HL-60 (cell line): ENCODE measurements at regions not wholly inside any gene's neighbourhood (a gene's known extent, or its start where the extent isn't known, plus 50 kb on each side); places are given as distances from the start of the nearest gene placed in this dataset.

Source experiments
- DNase-seq, 2 experiments: peaks; one replicate each; pipeline ENCODE4 v3.0.0-alpha.2; 2010 to 2020; ENCODE audit warnings: low read depth in 1 of 2, low spot score in 1 of 2
- H3K27ac ChIP-seq: fragments of 250-450 bp; sonication (Bioruptor Pico); replicated peaks from 2 replicates; pipeline ENCODE4 v1.5.1; 2020; ENCODE audit warnings: mild to moderate bottlenecking, moderate library complexity
- H3K27me3 ChIP-seq: fragments of 250-450 bp; sonication (Bioruptor Pico); 2 replicates; pipeline ENCODE4 v1.5.1; 2021; ENCODE audit warnings: mild to moderate bottlenecking, moderate library complexity; ENCODE audit not compliant: insufficient read depth, poor library complexity, severe bottlenecking
- H3K4me3 ChIP-seq: replicated peaks from 2 replicates; pipeline ENCODE4 v1.5.1; 2011; ENCODE audit warnings: mild to moderate bottlenecking, control low read depth, low read length; ENCODE audit not compliant: insufficient read depth
- GABPA ChIP-seq: IDR thresholded peaks from 2 replicates; pipeline ENCODE4 v1.6.1; 2012; ENCODE audit warnings: low read depth
- POLR2AphosphoS5 ChIP-seq: IDR thresholded peaks from 2 replicates; pipeline ENCODE4 v1.6.1; 2012; ENCODE audit warnings: low read depth
- REST ChIP-seq: IDR thresholded peaks from 2 replicates; pipeline ENCODE4 v1.6.1; 2012; ENCODE audit warnings: low read depth; ENCODE audit not compliant: insufficient replicate concordance
- SPI1 ChIP-seq: IDR thresholded peaks from 2 replicates; pipeline ENCODE4 v1.6.1; 2012; ENCODE audit warnings: low read depth, mild to moderate bottlenecking, borderline replicate concordance
- TF ChIP-seq, protein P1 (sequence below): IDR thresholded peaks from one replicate; pipeline ENCODE4 v1.5.1; 2011; ENCODE audit warnings: low read length, control low read depth, inconsistent platforms; ENCODE audit not compliant: insufficient read depth

DNA sequence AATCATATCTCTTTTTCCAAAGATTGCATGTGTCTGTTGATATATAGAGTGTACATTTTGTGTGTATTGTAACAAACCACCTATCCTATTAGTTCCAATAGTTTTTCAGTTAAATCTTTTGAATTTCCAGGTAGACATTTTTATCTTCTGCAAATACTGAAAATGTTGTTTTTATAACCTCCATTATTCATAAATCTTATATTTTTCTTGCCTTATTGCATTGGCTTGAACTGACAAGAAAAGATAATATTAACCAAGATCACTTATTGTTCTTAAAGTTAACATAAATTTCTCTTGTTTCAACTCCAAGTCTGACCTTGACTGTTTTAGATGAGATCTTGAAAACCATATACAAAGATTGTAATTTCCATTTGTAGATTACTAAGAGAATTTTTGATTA lies 251.6 kb downstream of the IRX2 start:
- no peak for DNase-seq
- no peak overlapping the region for H3K27ac ChIP-seq
- no peak overlapping the region for H3K4me3 ChIP-seq
- no peak for TF ChIP-seq GABPA
- TF ChIP-seq POLR2AphosphoS5, result no peak
- no peak for TF ChIP-seq SPI1
- TF ChIP-seq REST, result no peak
- TF ChIP-seq, protein P1, sequence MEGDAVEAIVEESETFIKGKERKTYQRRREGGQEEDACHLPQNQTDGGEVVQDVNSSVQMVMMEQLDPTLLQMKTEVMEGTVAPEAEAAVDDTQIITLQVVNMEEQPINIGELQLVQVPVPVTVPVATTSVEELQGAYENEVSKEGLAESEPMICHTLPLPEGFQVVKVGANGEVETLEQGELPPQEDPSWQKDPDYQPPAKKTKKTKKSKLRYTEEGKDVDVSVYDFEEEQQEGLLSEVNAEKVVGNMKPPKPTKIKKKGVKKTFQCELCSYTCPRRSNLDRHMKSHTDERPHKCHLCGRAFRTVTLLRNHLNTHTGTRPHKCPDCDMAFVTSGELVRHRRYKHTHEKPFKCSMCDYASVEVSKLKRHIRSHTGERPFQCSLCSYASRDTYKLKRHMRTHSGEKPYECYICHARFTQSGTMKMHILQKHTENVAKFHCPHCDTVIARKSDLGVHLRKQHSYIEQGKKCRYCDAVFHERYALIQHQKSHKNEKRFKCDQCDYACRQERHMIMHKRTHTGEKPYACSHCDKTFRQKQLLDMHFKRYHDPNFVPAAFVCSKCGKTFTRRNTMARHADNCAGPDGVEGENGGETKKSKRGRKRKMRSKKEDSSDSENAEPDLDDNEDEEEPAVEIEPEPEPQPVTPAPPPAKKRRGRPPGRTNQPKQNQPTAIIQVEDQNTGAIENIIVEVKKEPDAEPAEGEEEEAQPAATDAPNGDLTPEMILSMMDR, result no peak
- no peaks in the 10 kb centered on the region for H3K27me3 ChIP-seq

- DNase-seq, result no peak
- TF ChIP-seq SPI1 (no peak), GABPA (no peak), POLR2AphosphoS5 (no peak), REST (no peak)
- TF ChIP-seq, protein P1, result no peak
- H3K27me3 ChIP-seq, result no peaks in the 10 kb centered on the region
- no peak overlapping the region for H3K4me3 ChIP-seq
- no peak overlapping the region for H3K27ac ChIP-seq
These were observed 254.6 kb downstream of the IRX2 start for GRCh38 chr5:2496891-2497290.

DNA sequence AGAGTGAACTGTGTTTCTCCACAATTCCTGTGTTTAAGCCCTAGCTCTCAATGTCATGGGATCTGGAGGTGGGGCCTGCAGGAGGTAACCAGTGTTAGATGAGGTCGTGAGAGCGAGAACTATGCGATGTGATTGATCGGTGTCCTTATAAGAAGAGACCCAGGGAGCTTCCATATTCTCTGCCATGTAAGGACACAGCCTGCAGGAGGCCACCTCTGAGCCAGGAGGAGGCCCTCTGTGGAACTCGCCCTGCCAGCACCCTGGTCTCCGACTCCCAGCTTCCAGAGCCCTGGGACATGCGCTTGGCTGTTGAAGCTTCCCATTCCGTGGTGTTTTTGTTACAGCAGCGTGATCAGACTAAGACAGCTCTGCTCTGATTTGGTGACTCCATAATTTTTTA lies 255.4 kb downstream of the IRX2 start:
- Histone ChIP-seq H3K4me3 (no peak overlapping the region), H3K27ac (no peak overlapping the region), H3K27me3 (no peaks in the 10 kb centered on the region)
- TF ChIP-seq GABPA (no peak), REST (no peak)
- DNase-seq, result no peak

DNA sequence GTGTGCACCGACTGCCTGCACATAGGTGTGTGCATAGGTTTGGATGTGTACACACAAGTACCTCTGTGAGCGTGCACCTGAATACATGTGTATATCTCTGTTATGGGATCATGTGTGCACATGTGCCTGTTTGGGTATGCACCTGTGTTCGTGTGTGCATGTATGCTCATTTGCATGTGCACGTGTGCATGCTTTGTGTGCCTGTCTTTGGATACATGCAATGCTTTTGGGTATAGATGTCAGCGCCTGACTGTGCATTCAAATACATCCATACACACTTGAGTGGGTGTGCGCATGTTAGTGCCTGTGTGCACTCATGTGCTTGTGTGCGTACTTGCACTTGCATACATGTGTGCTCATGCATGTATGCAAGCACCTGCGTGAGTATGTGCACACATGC lies 258.1 kb downstream of the IRX2 start:
- Histone ChIP-seq H3K27ac (no peak overlapping the region), H3K27me3 (no peaks in the 10 kb centered on the region), H3K4me3 (no peak overlapping the region)
- no peak for DNase-seq
- TF ChIP-seq GABPA (no peak), REST (no peak), SPI1 (no peak), POLR2AphosphoS5 (no peak)
- TF ChIP-seq, protein P1, result no peak
